HEK293 (cell line): ENCODE measurements at regions not wholly inside any gene's neighbourhood (a gene's known extent, or its start where the extent isn't known, plus 50 kb on each side); places are given as distances from the start of the nearest gene placed in this dataset.

Experiments
- CTCF ChIA-PET: fragments of 350-600 bp; formaldehyde crosslinking; extraction: SDS; loops from one replicate; lab custom pipeline; 2021; ENCODE audit warnings: antibody characterized with exemption; lab: Yijun Ruan, JAX
- POLR2A ChIA-PET: fragments of 300-600 bp; formaldehyde crosslinking; extraction: SDS; loops from one replicate; lab custom pipeline; 2020; ENCODE audit warnings: antibody characterized with exemption, inconsistent platforms; lab: Yijun Ruan, JAX
- H3K27ac ChIP-seq: fragments of 200-500 bp; sonication (Bioruptor generic); 2 replicates; pipeline ENCODE4 v1.5.1; 2014; ENCODE audit warnings: low read depth, low read length, control low read depth, inconsistent platforms; ENCODE audit errors: extremely low read depth
- H3K36me3 ChIP-seq, 2 experiments: fragments of 200-500 bp in 1 of 2; sonication (Bioruptor generic) in 1 of 2; 1 replicate in 1 of 2; 2 replicates in 1 of 2; pipeline ENCODE4 v1.5.1; 2014 to 2017; ENCODE audit warnings: inconsistent platforms in 2 of 2, low read length in 2 of 2; ENCODE audit not compliant: control insufficient read depth in 2 of 2, insufficient read depth in 1 of 2
- H3K4me1 ChIP-seq: fragments of 200-500 bp; sonication (Bioruptor generic); 2 replicates; pipeline ENCODE4 v1.5.1; 2014; ENCODE audit warnings: mild to moderate bottlenecking, low read length, inconsistent platforms; ENCODE audit not compliant: control insufficient read depth, insufficient read depth
- H3K4me3 ChIP-seq: 2 replicates; pipeline ENCODE4 v1.5.1; 2011; ENCODE audit warnings: low read depth, mild to moderate bottlenecking, control low read depth, low read length, moderate library complexity
- H3K9me3 ChIP-seq: fragments of 200-500 bp; sonication (Bioruptor generic); 2 replicates; pipeline ENCODE4 v1.5.1; 2014; ENCODE audit warnings: low read depth, low read length, inconsistent platforms; ENCODE audit not compliant: control insufficient read depth, insufficient read depth
- KLF8 ChIP-seq: fragments of 450-650 bp; formaldehyde crosslinking; IDR thresholded peaks from 2 replicates; pipeline ENCODE4 v1.5.1; 2016; ENCODE audit warnings: missing biosample characterization, missing genetic modification characterization
- MZF1 ChIP-seq: fragments of 450-650 bp; formaldehyde crosslinking; IDR thresholded peaks from 2 replicates; pipeline ENCODE4 v1.5.1; 2017; ENCODE audit warnings: missing biosample characterization, missing genetic modification characterization, borderline replicate concordance
- TRIM28 ChIP-seq: IDR thresholded peaks from 2 replicates; pipeline ENCODE4 v1.6.1; 2011; ENCODE audit warnings: low read length, control low read depth, borderline replicate concordance
- ZBTB7A ChIP-seq: fragments of 450-650 bp; formaldehyde crosslinking; IDR thresholded peaks from 2 replicates; pipeline ENCODE4 v1.5.1; 2016; ENCODE audit warnings: low read depth, missing biosample characterization, missing genetic modification characterization
- ZFP41 ChIP-seq: fragments of 450-650 bp; formaldehyde crosslinking; IDR thresholded peaks from 2 replicates; pipeline ENCODE4 v1.5.1; 2016; ENCODE audit warnings: missing biosample characterization, missing genetic modification characterization, borderline replicate concordance
- ZIC2 ChIP-seq: fragments of 450-650 bp; formaldehyde crosslinking; IDR thresholded peaks from 2 replicates; pipeline ENCODE4 v1.5.1; 2016; ENCODE audit warnings: missing biosample characterization, missing genetic modification characterization
- ZNF302 ChIP-seq: fragments of 450-650 bp; formaldehyde crosslinking; IDR thresholded peaks from 2 replicates; pipeline ENCODE4 v1.5.1; 2016; ENCODE audit warnings: missing biosample characterization, missing genetic modification characterization, low read depth
- ZNF510 ChIP-seq: fragments of 450-650 bp; formaldehyde crosslinking; IDR thresholded peaks from 2 replicates; pipeline ENCODE4 v1.5.1; 2018; ENCODE audit warnings: mild to moderate bottlenecking, missing genetic modification characterization, missing biosample characterization; ENCODE audit not compliant: insufficient replicate concordance
- ZNF555 ChIP-seq: fragments of 450-650 bp; formaldehyde crosslinking; conservative IDR thresholded peaks from 2 replicates; pipeline ENCODE4 v1.5.1; 2017; ENCODE audit warnings: missing biosample characterization, mild to moderate bottlenecking, missing genetic modification characterization, inconsistent platforms
- ZNF610 ChIP-seq: fragments of 450-650 bp; formaldehyde crosslinking; IDR thresholded peaks from 2 replicates; pipeline ENCODE4 v1.5.1; 2016; ENCODE audit warnings: missing biosample characterization, missing genetic modification characterization, borderline replicate concordance
- ZNF623 ChIP-seq: fragments of 450-650 bp; formaldehyde crosslinking; IDR thresholded peaks from 2 replicates; pipeline ENCODE4 v1.5.1; 2016; ENCODE audit warnings: missing biosample characterization, missing genetic modification characterization
- ZNF792 ChIP-seq: fragments of 450-650 bp; formaldehyde crosslinking; IDR thresholded peaks from 2 replicates; pipeline ENCODE4 v1.5.1; 2016; ENCODE audit warnings: missing biosample characterization, missing genetic modification characterization
- ZXDB ChIP-seq: fragments of 450-650 bp; formaldehyde crosslinking; IDR thresholded peaks from 2 replicates; pipeline ENCODE4 v1.5.1; 2016; ENCODE audit warnings: missing biosample characterization, missing genetic modification characterization
- TF ChIP-seq, protein P1 (sequence below): fragments of 450-650 bp; formaldehyde crosslinking; IDR thresholded peaks from 2 replicates; pipeline ENCODE4 v1.5.1; 2017; ENCODE audit warnings: missing biosample characterization, missing genetic modification characterization
- TF ChIP-seq, protein P2 (sequence below): fragments of 450-650 bp; formaldehyde crosslinking; IDR thresholded peaks from 2 replicates; pipeline ENCODE4 v1.5.1; 2016; ENCODE audit warnings: missing biosample characterization, missing genetic modification characterization, borderline replicate concordance
- TF ChIP-seq, protein P3 (sequence below): fragments of 450-650 bp; formaldehyde crosslinking; IDR thresholded peaks from 2 replicates; pipeline ENCODE4 v1.5.1; 2017; ENCODE audit warnings: missing biosample characterization, missing genetic modification characterization
- TF ChIP-seq, protein P4 (sequence below): fragments of 450-650 bp; formaldehyde crosslinking; IDR thresholded peaks from 2 replicates; pipeline ENCODE4 v1.5.1; 2016; ENCODE audit warnings: missing biosample characterization, missing genetic modification characterization
- TF ChIP-seq, protein P5 (sequence below): fragments of 450-650 bp; formaldehyde crosslinking; IDR thresholded peaks from 2 replicates; pipeline ENCODE4 v1.5.1; 2016; ENCODE audit warnings: missing biosample characterization, missing genetic modification characterization
- TF ChIP-seq, protein P6 (sequence below): sonication (generic); formaldehyde crosslinking; IDR thresholded peaks from 2 replicates; pipeline ENCODE4 v1.8.1; 2022; ENCODE audit warnings: mild to moderate bottlenecking, moderate library complexity, missing genetic modification reagents

DNA sequence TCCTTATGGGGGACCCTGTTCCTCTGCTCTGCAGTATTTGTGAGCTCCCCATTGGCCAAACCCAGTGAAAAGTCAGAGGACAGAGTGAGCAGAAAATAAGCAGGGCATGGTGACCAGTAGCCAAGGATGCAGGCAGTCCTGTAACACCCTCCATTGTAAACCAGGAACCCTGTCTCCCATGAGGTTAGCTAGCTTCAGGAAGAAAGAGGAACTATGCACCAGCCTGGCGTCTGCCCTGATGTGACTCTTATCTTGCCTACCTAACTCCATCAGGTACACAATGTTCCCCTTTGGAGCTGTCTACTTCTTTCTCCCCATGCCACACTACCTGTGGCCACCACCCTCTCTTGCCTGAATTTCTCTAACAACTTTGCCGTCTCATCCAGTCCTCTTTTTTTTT lies 119.2 kb downstream of the LRIG2 start:
- ChIA-PET POLR2A (no interaction called here), CTCF (no interaction called here)
- TF ChIP-seq, protein P1, sequence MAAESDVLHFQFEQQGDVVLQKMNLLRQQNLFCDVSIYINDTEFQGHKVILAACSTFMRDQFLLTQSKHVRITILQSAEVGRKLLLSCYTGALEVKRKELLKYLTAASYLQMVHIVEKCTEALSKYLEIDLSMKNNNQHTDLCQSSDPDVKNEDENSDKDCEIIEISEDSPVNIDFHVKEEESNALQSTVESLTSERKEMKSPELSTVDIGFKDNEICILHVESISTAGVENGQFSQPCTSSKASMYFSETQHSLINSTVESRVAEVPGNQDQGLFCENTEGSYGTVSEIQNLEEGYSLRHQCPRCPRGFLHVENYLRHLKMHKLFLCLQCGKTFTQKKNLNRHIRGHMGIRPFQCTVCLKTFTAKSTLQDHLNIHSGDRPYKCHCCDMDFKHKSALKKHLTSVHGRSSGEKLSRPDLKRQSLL (tag by site-specific recombination), result no peak
- no peak for TF ChIP-seq ZNF792 (tag by site-specific recombination)
- TF ChIP-seq, protein P2, sequence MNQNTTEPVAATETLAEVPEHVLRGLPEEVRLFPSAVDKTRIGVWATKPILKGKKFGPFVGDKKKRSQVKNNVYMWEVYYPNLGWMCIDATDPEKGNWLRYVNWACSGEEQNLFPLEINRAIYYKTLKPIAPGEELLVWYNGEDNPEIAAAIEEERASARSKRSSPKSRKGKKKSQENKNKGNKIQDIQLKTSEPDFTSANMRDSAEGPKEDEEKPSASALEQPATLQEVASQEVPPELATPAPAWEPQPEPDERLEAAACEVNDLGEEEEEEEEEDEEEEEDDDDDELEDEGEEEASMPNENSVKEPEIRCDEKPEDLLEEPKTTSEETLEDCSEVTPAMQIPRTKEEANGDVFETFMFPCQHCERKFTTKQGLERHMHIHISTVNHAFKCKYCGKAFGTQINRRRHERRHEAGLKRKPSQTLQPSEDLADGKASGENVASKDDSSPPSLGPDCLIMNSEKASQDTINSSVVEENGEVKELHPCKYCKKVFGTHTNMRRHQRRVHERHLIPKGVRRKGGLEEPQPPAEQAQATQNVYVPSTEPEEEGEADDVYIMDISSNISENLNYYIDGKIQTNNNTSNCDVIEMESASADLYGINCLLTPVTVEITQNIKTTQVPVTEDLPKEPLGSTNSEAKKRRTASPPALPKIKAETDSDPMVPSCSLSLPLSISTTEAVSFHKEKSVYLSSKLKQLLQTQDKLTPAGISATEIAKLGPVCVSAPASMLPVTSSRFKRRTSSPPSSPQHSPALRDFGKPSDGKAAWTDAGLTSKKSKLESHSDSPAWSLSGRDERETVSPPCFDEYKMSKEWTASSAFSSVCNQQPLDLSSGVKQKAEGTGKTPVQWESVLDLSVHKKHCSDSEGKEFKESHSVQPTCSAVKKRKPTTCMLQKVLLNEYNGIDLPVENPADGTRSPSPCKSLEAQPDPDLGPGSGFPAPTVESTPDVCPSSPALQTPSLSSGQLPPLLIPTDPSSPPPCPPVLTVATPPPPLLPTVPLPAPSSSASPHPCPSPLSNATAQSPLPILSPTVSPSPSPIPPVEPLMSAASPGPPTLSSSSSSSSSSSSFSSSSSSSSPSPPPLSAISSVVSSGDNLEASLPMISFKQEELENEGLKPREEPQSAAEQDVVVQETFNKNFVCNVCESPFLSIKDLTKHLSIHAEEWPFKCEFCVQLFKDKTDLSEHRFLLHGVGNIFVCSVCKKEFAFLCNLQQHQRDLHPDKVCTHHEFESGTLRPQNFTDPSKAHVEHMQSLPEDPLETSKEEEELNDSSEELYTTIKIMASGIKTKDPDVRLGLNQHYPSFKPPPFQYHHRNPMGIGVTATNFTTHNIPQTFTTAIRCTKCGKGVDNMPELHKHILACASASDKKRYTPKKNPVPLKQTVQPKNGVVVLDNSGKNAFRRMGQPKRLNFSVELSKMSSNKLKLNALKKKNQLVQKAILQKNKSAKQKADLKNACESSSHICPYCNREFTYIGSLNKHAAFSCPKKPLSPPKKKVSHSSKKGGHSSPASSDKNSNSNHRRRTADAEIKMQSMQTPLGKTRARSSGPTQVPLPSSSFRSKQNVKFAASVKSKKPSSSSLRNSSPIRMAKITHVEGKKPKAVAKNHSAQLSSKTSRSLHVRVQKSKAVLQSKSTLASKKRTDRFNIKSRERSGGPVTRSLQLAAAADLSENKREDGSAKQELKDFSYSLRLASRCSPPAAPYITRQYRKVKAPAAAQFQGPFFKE (tag by site-specific recombination), result no peak
- TF ChIP-seq ZNF510 (tag by site-specific recombination), result no peak
- TF ChIP-seq ZXDB (tag by site-specific recombination), result no peak
- TF ChIP-seq TRIM28, result no peak
- TF ChIP-seq ZNF302 (tag by site-specific recombination), result no peak
- no peak for TF ChIP-seq KLF8 (tag by site-specific recombination)
- TF ChIP-seq ZIC2 (tag by site-specific recombination), result no peak
- no peak for TF ChIP-seq MZF1 (tag by site-specific recombination)
- no peak for TF ChIP-seq ZFP41
- TF ChIP-seq, protein P3, sequence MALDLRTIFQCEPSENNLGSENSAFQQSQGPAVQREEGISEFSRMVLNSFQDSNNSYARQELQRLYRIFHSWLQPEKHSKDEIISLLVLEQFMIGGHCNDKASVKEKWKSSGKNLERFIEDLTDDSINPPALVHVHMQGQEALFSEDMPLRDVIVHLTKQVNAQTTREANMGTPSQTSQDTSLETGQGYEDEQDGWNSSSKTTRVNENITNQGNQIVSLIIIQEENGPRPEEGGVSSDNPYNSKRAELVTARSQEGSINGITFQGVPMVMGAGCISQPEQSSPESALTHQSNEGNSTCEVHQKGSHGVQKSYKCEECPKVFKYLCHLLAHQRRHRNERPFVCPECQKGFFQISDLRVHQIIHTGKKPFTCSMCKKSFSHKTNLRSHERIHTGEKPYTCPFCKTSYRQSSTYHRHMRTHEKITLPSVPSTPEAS, result no peak

DNA sequence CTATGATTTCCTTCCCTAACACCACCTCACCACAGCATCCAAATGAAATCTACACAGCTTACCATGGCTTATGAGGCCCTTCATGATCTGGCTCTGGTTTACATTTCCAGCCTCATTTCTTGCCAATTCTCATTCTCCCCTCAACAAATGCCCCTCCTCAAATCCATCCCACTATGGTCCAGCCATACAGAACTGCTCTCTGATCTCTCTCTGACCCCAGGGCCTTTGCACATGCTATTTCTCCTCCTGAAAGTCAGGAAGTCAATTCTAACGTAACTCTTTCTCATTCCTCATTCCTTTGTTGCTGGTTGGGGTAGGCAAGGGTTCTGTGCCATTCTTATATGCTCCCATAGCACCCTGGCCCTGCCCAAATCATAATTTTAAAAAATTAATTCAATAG lies 120.0 kb downstream of the LRIG2 start:
- TF ChIP-seq ZNF623 (tag by site-specific recombination), result peak; percentile 95
- TF ChIP-seq, protein P4, sequence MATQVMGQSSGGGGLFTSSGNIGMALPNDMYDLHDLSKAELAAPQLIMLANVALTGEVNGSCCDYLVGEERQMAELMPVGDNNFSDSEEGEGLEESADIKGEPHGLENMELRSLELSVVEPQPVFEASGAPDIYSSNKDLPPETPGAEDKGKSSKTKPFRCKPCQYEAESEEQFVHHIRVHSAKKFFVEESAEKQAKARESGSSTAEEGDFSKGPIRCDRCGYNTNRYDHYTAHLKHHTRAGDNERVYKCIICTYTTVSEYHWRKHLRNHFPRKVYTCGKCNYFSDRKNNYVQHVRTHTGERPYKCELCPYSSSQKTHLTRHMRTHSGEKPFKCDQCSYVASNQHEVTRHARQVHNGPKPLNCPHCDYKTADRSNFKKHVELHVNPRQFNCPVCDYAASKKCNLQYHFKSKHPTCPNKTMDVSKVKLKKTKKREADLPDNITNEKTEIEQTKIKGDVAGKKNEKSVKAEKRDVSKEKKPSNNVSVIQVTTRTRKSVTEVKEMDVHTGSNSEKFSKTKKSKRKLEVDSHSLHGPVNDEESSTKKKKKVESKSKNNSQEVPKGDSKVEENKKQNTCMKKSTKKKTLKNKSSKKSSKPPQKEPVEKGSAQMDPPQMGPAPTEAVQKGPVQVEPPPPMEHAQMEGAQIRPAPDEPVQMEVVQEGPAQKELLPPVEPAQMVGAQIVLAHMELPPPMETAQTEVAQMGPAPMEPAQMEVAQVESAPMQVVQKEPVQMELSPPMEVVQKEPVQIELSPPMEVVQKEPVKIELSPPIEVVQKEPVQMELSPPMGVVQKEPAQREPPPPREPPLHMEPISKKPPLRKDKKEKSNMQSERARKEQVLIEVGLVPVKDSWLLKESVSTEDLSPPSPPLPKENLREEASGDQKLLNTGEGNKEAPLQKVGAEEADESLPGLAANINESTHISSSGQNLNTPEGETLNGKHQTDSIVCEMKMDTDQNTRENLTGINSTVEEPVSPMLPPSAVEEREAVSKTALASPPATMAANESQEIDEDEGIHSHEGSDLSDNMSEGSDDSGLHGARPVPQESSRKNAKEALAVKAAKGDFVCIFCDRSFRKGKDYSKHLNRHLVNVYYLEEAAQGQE (tag by site-specific recombination), result no peak
- no peak for TF ChIP-seq ZBTB7A (tag by site-specific recombination)
- TF ChIP-seq, protein P5, sequence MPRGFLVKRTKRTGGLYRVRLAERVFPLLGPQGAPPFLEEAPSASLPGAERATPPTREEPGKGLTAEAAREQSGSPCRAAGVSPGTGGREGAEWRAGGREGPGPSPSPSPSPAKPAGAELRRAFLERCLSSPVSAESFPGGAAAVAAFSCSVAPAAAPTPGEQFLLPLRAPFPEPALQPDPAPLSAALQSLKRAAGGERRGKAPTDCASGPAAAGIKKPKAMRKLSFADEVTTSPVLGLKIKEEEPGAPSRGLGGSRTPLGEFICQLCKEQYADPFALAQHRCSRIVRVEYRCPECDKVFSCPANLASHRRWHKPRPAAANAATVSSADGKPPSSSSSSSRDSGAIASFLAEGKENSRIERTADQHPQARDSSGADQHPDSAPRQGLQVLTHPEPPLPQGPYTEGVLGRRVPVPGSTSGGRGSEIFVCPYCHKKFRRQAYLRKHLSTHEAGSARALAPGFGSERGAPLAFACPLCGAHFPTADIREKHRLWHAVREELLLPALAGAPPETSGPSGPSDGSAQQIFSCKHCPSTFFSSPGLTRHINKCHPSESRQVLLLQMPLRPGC, result no peak
- TF ChIP-seq ZNF555 (tag by site-specific recombination), result no peak
- no peak for TF ChIP-seq ZNF610
- TF ChIP-seq, protein P6, sequence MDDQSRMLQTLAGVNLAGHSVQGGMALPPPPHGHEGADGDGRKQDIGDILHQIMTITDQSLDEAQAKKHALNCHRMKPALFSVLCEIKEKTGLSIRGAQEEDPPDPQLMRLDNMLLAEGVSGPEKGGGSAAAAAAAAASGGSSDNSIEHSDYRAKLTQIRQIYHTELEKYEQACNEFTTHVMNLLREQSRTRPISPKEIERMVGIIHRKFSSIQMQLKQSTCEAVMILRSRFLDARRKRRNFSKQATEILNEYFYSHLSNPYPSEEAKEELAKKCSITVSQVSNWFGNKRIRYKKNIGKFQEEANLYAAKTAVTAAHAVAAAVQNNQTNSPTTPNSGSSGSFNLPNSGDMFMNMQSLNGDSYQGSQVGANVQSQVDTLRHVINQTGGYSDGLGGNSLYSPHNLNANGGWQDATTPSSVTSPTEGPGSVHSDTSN, result no peak
- Histone ChIP-seq H3K4me1 (no peaks in the 10 kb centered on the region), H3K9me3 (no peaks in the 10 kb centered on the region), H3K27ac (no peak overlapping the region), H3K4me3 (no peak overlapping the region), H3K36me3 (no peaks in the 10 kb centered on the region)
- CTCF ChIA-PET, result no interaction called here
- POLR2A ChIA-PET, result no interaction called here

More for the DNA sequence above, 119.2 kb downstream of the LRIG2 start:
- Histone ChIP-seq H3K36me3 (no peaks in the 10 kb centered on the region), H3K4me3 (no peak overlapping the region), H3K9me3 (no peaks in the 10 kb centered on the region), H3K4me1 (no peaks in the 10 kb centered on the region), H3K27ac (no peak overlapping the region)
